ENCODE measurements at regions not wholly inside any gene's neighbourhood (a gene's known extent, or its start where the extent isn't known, plus 50 kb on each side); places are given as distances from the start of the nearest gene placed in this dataset.

DNA sequence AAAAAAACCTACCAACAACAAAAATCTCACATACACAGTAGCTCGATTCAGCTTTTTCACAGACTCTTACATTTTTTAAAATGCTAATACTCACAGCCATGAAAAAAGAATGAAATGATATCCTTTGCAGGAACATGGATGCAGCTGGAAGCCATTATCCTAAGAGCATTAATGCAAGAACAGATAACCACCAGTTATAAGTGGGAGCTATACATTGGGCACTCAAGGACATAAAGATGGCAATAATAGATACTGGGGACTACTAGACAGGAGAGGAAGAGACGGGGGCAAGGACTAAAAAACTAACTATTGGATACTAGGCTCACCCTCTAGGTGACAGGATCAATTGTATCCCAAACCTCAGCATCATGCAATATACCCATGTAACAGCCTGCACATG is 90.3 kb upstream of the CCNH start:
- H3K4me3 Mint-ChIP-seq = no peak overlapping the region
- no peaks in the 10 kb centered on the region for H3K27me3 Mint-ChIP-seq
- no peak for TF ChIP-seq CTCF (conservative IDR thresholded peaks at IDR 0.05)
- no peak overlapping the region for H3K27ac Mint-ChIP-seq
- no peaks in the 10 kb centered on the region for H3K36me3 Mint-ChIP-seq
- no peaks in the 10 kb centered on the region for H3K4me1 Mint-ChIP-seq (ENCODE audit: unreplicated experiment)
- DNase-seq (ENCODE audit: extremely low spot score, unreplicated experiment) = no peak
- H3K9me3 Mint-ChIP-seq = no peaks in the 10 kb centered on the region

GRCh38 chr5:87499478-87500410 is 87.0 kb upstream of the CCNH start:
- Mint-ChIP-seq H3K4me3 (no peak overlapping the region), H3K9me3 (no peaks in the 10 kb centered on the region), H3K27ac (no peak overlapping the region), H3K4me1 (ENCODE audit: unreplicated experiment) (no peaks in the 10 kb centered on the region), H3K27me3 (no peaks in the 10 kb centered on the region), H3K36me3 (no peaks in the 10 kb centered on the region)
- TF ChIP-seq CTCF (conservative IDR thresholded peaks at IDR 0.05) = no peak
- DNase-seq (ENCODE audit: extremely low spot score, unreplicated experiment) = no peak

Data from type B pancreatic cell (in vitro differentiated cells).